HG03196 (cell line): ENCODE measurements at regions not wholly inside any gene's neighbourhood (a gene's known extent, or its start where the extent isn't known, plus 50 kb on each side); places are given as distances from the start of the nearest gene placed in this dataset.

ENCODE experiments used
- ATAC-seq: cut with Tn5 transposase; IDR thresholded peaks from one replicate; pipeline ENCODE4 v1.9.1; 2021; ENCODE audit not compliant: unreplicated experiment

- no peak for ATAC-seq
Measured at GRCh38 chr11:131118247-131118646, 202.0 kb upstream of the SNX19 start.

GRCh38 chr11:131121426-131122333, 205.4 kb upstream of the SNX19 start:
- no peak for ATAC-seq

GRCh38 chr11:131122448-131122847, 206.2 kb upstream of the SNX19 start:
- no peak for ATAC-seq

- ATAC-seq: no peak
Measured at GRCh38 chr11:131129474-131129873, 213.2 kb upstream of the SNX19 start.

- ATAC-seq: no peak
Measured at GRCh38 chr11:131135611-131136010, 219.3 kb upstream of the SNX19 start.

GRCh38 chr11:131136486-131136885, 220.2 kb upstream of the SNX19 start:
- ATAC-seq: no peak

- no peak for ATAC-seq
Measured at GRCh38 chr11:131137046-131137445, 220.8 kb upstream of the SNX19 start.

- no peak for ATAC-seq
Measured at GRCh38 chr11:131138731-131139130, 222.5 kb upstream of the SNX19 start.

GRCh38 chr11:131145791-131146190, 224.6 kb upstream of the NTM start:
- no peak for ATAC-seq

- ATAC-seq: no peak
Measured at GRCh38 chr11:131146827-131147490, 223.5 kb upstream of the NTM start.

GRCh38 chr11:131154351-131154750, 216.1 kb upstream of the NTM start:
- no peak for ATAC-seq

GRCh38 chr11:131157678-131158077, 212.7 kb upstream of the NTM start:
- no peak for ATAC-seq

- ATAC-seq: no peak
Measured at GRCh38 chr11:131160846-131161245, 209.6 kb upstream of the NTM start.

GRCh38 chr11:131163613-131164012, 206.8 kb upstream of the NTM start:
- no peak for ATAC-seq

GRCh38 chr11:131165036-131165435, 205.4 kb upstream of the NTM start:
- ATAC-seq: no peak

- no peak for ATAC-seq
Measured at GRCh38 chr11:131168839-131169713, 201.3 kb upstream of the NTM start.

GRCh38 chr11:131172011-131172410, 198.4 kb upstream of the NTM start:
- ATAC-seq: no peak

GRCh38 chr11:131178020-131178419, 192.4 kb upstream of the NTM start:
- ATAC-seq: no peak

- ATAC-seq: no peak
Measured at GRCh38 chr11:131178596-131178995, 191.8 kb upstream of the NTM start.

GRCh38 chr11:131179836-131180235, 190.6 kb upstream of the NTM start:
- ATAC-seq: no peak

GRCh38 chr11:131185915-131186314, 184.5 kb upstream of the NTM start:
- no peak for ATAC-seq
